OCI-LY1 (cell line): ENCODE measurements at regions not wholly inside any gene's neighbourhood (a gene's known extent, or its start where the extent isn't known, plus 50 kb on each side); places are given as distances from the start of the nearest gene placed in this dataset.

Experiments
- H2AFZ ChIP-seq: fragments of 200-600 bp; sonication (generic), shearing (Covaris generic); 2 replicates; pipeline ENCODE4 v1.6.0; 2014; ENCODE audit warnings: antibody characterized with exemption, mild to moderate bottlenecking, low read length
- H3F3A ChIP-seq: fragments of 200-600 bp; sonication (generic), shearing (Covaris generic); 2 replicates; pipeline ENCODE4 v1.6.0; 2014; ENCODE audit warnings: mild to moderate bottlenecking, antibody characterized with exemption, low read length, moderate library complexity; ENCODE audit not compliant: insufficient read depth
- H3K27ac ChIP-seq: fragments of 200-600 bp; sonication (generic); 2 replicates; pipeline ENCODE4 v1.5.1; 2014; ENCODE audit warnings: low read length, mixed run types, mild to moderate bottlenecking, low read depth; ENCODE audit not compliant: poor library complexity, severe bottlenecking
- H3K27me3 ChIP-seq: fragments of 200-600 bp; sonication (generic); 2 replicates; pipeline ENCODE4 v1.6.0; 2014; ENCODE audit warnings: antibody characterized with exemption, mild to moderate bottlenecking, low read length, moderate library complexity; ENCODE audit not compliant: insufficient read depth
- H3K36me3 ChIP-seq: fragments of 200-600 bp; sonication (generic); 2 replicates; pipeline ENCODE4 v1.6.1; 2014; ENCODE audit warnings: mild to moderate bottlenecking, antibody characterized with exemption, low read length, moderate library complexity, mixed read lengths; ENCODE audit not compliant: insufficient read depth
- H3K4me1 ChIP-seq: fragments of 200-600 bp; sonication (generic); 2 replicates; pipeline ENCODE4 v1.5.1; 2014; ENCODE audit warnings: mild to moderate bottlenecking, low read length, moderate library complexity; ENCODE audit not compliant: insufficient read depth, severe bottlenecking
- H3K4me2 ChIP-seq: fragments of 200-600 bp; sonication (generic), shearing (Covaris generic); 2 replicates; pipeline ENCODE4 v1.6.1; 2014; ENCODE audit warnings: low read length
- H3K4me3 ChIP-seq: fragments of 200-600 bp; sonication (generic); 2 replicates; pipeline ENCODE4 v1.5.1; 2014; ENCODE audit warnings: low read length, low read depth, mild to moderate bottlenecking, mixed read lengths; ENCODE audit not compliant: poor library complexity, severe bottlenecking
- H3K79me2 ChIP-seq: fragments of 200-600 bp; shearing (Covaris generic); 2 replicates; pipeline ENCODE4 v1.6.1; 2016; ENCODE audit warnings: mixed run types, low read length, mixed read lengths; ENCODE audit not compliant: insufficient read depth
- H3K9ac ChIP-seq: fragments of 200-600 bp; sonication (generic), shearing (Covaris generic); 2 replicates; pipeline ENCODE4 v1.6.1; 2014; ENCODE audit warnings: mild to moderate bottlenecking, low read length, mixed read lengths
- H3K9me2 ChIP-seq: fragments of 200-600 bp; sonication (generic), shearing (Covaris generic); 2 replicates; pipeline ENCODE4 v1.6.1; 2014; ENCODE audit warnings: low read depth, mild to moderate bottlenecking, low read length, mixed read lengths
- H3K9me3 ChIP-seq: fragments of 200-600 bp; shearing (Covaris generic); 2 replicates; pipeline ENCODE4 v1.6.1; 2014; ENCODE audit warnings: low read length, mixed read lengths
- H4K20me1 ChIP-seq: fragments of 200-600 bp; sonication (generic), shearing (Covaris generic); 2 replicates; pipeline ENCODE4 v1.6.0; 2016; ENCODE audit warnings: mild to moderate bottlenecking, low read length; ENCODE audit not compliant: insufficient read depth
- CTCF ChIP-seq: fragments of 200-600 bp; sonication (generic), shearing (Covaris generic); IDR thresholded peaks from 2 replicates; pipeline ENCODE4 v1.5.1; 2017; ENCODE audit warnings: mild to moderate bottlenecking, antibody characterized with exemption, low read length, moderate library complexity, mixed read lengths
- EZH2 ChIP-seq: fragments of 200-600 bp; sonication (generic), shearing (Covaris generic); IDR thresholded peaks from 2 replicates; pipeline ENCODE4 v1.8.0; 2017; ENCODE audit warnings: borderline replicate concordance, mixed run types, mild to moderate bottlenecking, antibody characterized with exemption, low read length, moderate library complexity, mixed read lengths

GRCh38 chr2:104447831-104448434, 406.0 kb upstream of the POU3F3 start:
- Histone ChIP-seq H3K79me2 (no peaks in the 10 kb centered on the region), H3K27me3 (no peaks in the 10 kb centered on the region), H3K27ac (peak overlapping the region; percentile 36), H3K36me3 (peaks cover 5% of the 10 kb centered on the region), H3K9me2 (no peaks in the 10 kb centered on the region), H3K4me1 (peaks cover 79% of the 10 kb centered on the region), H3K4me3 (peak overlapping the region; percentile 49), H3K4me2 (peak overlapping the region; percentile 63), H3K9ac (peak overlapping the region; percentile 38), H3F3A (no peaks in the 10 kb centered on the region), H2AFZ (no peak overlapping the region; the same call in 1 of the 2 replicates), H3K9me3 (no peaks in the 10 kb centered on the region), H4K20me1 (no peaks in the 10 kb centered on the region)
- TF ChIP-seq EZH2 (no peak), CTCF (peak; percentile 65)

GRCh38 chr2:104448661-104449440, 405.1 kb upstream of the POU3F3 start:
- Histone ChIP-seq H3K4me1 (peaks cover 72% of the 10 kb centered on the region), H3K27me3 (no peaks in the 10 kb centered on the region), H3K4me2 (peak overlapping the region; percentile 63), H2AFZ (no peak overlapping the region), H3K27ac (peak overlapping the region; percentile 20), H3K79me2 (no peaks in the 10 kb centered on the region), H4K20me1 (no peaks in the 10 kb centered on the region), H3K36me3 (no peaks in the 10 kb centered on the region; the same call in 1 of the 2 replicates), H3K9me3 (no peaks in the 10 kb centered on the region), H3K4me3 (peak overlapping the region; percentile 49), H3K9ac (peak overlapping the region; percentile 42; the same call in 1 of the 2 replicates), H3K9me2 (no peaks in the 10 kb centered on the region), H3F3A (no peaks in the 10 kb centered on the region)
- TF ChIP-seq CTCF (no peak), EZH2 (no peak)

GRCh38 chr2:104452558-104452957, 401.4 kb upstream of the POU3F3 start:
- H2AFZ ChIP-seq = no peak overlapping the region
- H3K4me3 ChIP-seq = no peak overlapping the region

More at GRCh38 chr2:104452558-104452957, 401.4 kb upstream of the POU3F3 start:
- Histone ChIP-seq H4K20me1 (no peaks in the 10 kb centered on the region), H3K9me3 (no peaks in the 10 kb centered on the region), H3K27ac (no peak overlapping the region), H3K9me2 (no peaks in the 10 kb centered on the region), H3K36me3 (no peaks in the 10 kb centered on the region; the same call in 1 of the 2 replicates), H3F3A (no peaks in the 10 kb centered on the region), H3K9ac (no peak overlapping the region), H3K4me2 (no peak overlapping the region), H3K4me1 (peaks cover 35% of the 10 kb centered on the region), H3K27me3 (no peaks in the 10 kb centered on the region), H3K79me2 (no peaks in the 10 kb centered on the region)
- TF ChIP-seq CTCF (no peak), EZH2 (no peak)
